ENCODE measurements at regions not wholly inside any gene's neighbourhood (a gene's known extent, or its start where the extent isn't known, plus 50 kb on each side); places are given as distances from the start of the nearest gene placed in this dataset.
"Not testable (repeated sequence)": the region's sequence is repeated elsewhere in the genome, so short reads cannot be mapped to it uniquely, and the experiment has no call there.

- not testable (repeated sequence) for TF ChIP-seq NRF1 (conservative IDR thresholded peaks at IDR 0.05; ENCODE audit: low read depth, low read length); CTCF (IDR thresholded peaks at IDR 0.05 in 2 of 3, conservative IDR thresholded peaks at IDR 0.05 in 1 of 3; ENCODE audit: control insufficient read depth in 2 of 3, extremely low read depth in 1 of 3, insufficient read depth in 1 of 3, low read depth in 3 of 3, low read length in 3 of 3); CHD2 (IDR thresholded peaks at IDR 0.05; ENCODE audit: borderline replicate concordance, low read depth, low read length); ETV6 (conservative IDR thresholded peaks at IDR 0.05 in 1 of 2, IDR thresholded peaks at IDR 0.05 in 1 of 2; ENCODE audit: borderline replicate concordance in 1 of 2, low read depth in 1 of 2); JUNB (IDR thresholded peaks at IDR 0.05); POLR2AphosphoS2 (IDR thresholded peaks at IDR 0.05; ENCODE audit: low read depth, low read length); TCF7 (IDR thresholded peaks at IDR 0.05; ENCODE audit: borderline replicate concordance); KAT2A (conservative IDR thresholded peaks at IDR 0.05; ENCODE audit: control insufficient read depth, low read depth, low read length); NFYB (IDR thresholded peaks at IDR 0.05; ENCODE audit: insufficient read depth, low read depth, low read length)
- TF ChIP-seq, protein P1, sequence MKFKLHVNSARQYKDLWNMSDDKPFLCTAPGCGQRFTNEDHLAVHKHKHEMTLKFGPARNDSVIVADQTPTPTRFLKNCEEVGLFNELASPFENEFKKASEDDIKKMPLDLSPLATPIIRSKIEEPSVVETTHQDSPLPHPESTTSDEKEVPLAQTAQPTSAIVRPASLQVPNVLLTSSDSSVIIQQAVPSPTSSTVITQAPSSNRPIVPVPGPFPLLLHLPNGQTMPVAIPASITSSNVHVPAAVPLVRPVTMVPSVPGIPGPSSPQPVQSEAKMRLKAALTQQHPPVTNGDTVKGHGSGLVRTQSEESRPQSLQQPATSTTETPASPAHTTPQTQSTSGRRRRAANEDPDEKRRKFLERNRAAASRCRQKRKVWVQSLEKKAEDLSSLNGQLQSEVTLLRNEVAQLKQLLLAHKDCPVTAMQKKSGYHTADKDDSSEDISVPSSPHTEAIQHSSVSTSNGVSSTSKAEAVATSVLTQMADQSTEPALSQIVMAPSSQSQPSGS (IDR thresholded peaks at IDR 0.05; ENCODE audit: low read length), result not testable (repeated sequence)
These were observed 756.5 kb downstream of the DIAPH3 start for GRCh38 chr13:59407251-59407650.
